Right lobe of liver (tissue), 4 donors: ENCODE measurements at regions not wholly inside any gene's neighbourhood (a gene's known extent, or its start where the extent isn't known, plus 50 kb on each side); places are given as distances from the start of the nearest gene placed in this dataset.

Source experiments
- CTCF ChIP-seq, 4 donors: fragments of 200-600 bp in 3 of 4; fragments of 450-650 bp in 1 of 4; IDR thresholded peaks; one replicate each; pipeline versions ENCODE4 v1.5.1 to v1.8.0; 2016 to 2022; ENCODE audit warnings: antibody characterized with exemption in 4 of 4, mild to moderate bottlenecking in 2 of 4
- POLR2A ChIP-seq: fragments of 450-650 bp; IDR thresholded peaks from one replicate; pipeline ENCODE4 v1.6.1; 2017; ENCODE audit warnings: antibody characterized with exemption, mild to moderate bottlenecking
- donor health status: DM: no; HTN: no; CAD: no.
- donor health status: DM: no; HTN: no; CAD: no.
- donor health status: DM: no; HTN: yes; CAD: no.

GRCh38 chr5:68754536-68754935 lies 339.3 kb upstream of the SLC30A5 start:
- TF ChIP-seq POLR2A (no peak), CTCF (IDR thresholded peaks at IDR 0.05) (no peak)
